LNCAP (cell line): ENCODE measurements at regions not wholly inside any gene's neighbourhood (a gene's known extent, or its start where the extent isn't known, plus 50 kb on each side); places are given as distances from the start of the nearest gene placed in this dataset.

ENCODE experiments used
- CTCF ChIP-seq: fragments of 450-650 bp; IDR thresholded peaks from 2 replicates; pipeline ENCODE4 v1.5.1; 2017; ENCODE audit warnings: mild to moderate bottlenecking

- no peak for TF ChIP-seq CTCF
These were observed 280.3 kb upstream of the ATP5MC3 start for GRCh38 chr2:175461839-175462238.

- TF ChIP-seq CTCF: no peak
These were observed 276.5 kb upstream of the ATP5MC3 start for GRCh38 chr2:175457895-175458448.

DNA sequence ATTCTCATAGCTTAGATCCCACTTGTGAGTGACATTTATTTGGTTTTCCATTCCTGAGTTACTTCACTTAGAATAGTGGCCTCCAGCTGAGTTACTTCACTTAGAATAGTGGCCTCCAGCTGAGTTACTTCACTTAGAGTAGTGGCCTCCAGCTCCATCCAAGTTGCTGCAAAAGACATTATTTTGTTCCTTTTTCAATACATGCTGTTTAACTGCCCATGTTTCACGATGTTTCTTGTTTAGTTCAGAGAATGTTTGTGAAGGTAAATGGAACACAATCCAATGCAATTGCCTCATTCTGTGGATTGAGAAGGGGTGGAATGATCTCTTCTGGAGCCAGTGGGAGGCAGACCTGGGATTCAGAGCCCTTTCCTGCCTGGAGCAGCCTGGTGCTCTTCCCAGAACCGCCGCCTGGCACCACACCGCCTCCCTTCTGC, 273.5 kb upstream of the ATP5MC3 start:
- TF ChIP-seq CTCF: no peak

DNA sequence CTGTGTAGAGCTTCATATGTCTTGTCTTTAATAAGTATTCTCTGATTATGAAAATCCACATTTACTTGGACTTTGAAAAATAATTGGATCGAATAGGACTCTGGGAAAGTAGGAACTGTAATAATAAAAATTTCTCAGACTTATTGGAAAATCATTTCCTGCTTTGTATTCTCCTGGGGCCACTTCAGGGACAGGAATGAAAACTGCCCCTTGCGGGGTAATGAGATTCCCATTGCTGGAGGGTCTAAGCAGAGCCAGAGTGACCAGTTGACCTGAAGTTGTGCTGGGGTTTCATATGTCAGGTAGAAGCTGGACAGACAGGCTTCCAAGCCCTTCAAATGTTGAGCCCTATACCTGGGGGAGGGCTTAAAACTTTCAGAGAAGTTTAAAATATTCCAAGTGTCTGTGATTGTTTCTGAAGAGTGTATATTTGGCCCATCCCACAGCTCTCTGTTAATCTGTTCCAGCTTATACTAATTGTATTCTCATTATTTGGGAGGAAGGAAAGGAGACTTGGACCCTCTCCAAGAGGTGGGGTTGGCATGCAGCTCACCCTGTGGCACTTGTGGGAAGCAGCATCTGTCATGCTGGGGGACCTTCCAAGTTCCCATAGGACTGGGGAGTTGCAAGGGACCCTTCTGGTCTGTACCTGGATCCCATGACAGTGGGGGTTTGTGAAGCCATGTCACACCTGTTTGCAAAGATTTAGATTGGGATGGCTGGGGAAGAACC, 268.7 kb upstream of the ATP5MC3 start:
- TF ChIP-seq CTCF: no peak

GRCh38 chr2:175449616-175450015, 268.1 kb upstream of the ATP5MC3 start:
- no peak for TF ChIP-seq CTCF

DNA sequence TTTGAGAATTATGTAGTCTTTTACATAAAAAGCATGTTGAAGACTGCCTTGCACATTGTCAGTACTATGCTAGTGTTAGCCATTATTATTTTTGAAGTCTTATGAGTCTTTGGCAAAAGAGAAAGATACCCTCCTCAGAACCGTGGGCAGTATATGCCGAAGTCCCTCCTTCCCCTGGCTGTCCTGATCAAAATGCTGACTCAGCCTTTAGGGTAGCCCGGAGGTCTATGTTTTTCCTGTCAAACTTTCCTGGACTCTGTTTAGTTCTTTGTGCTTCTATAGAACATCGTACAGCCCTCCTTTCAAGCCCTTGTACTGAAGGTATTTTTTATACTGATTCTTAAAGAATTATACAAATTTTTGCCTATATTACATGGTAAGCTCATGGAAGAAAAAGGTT, 264.7 kb upstream of the ATP5MC3 start:
- TF ChIP-seq CTCF: no peak

DNA sequence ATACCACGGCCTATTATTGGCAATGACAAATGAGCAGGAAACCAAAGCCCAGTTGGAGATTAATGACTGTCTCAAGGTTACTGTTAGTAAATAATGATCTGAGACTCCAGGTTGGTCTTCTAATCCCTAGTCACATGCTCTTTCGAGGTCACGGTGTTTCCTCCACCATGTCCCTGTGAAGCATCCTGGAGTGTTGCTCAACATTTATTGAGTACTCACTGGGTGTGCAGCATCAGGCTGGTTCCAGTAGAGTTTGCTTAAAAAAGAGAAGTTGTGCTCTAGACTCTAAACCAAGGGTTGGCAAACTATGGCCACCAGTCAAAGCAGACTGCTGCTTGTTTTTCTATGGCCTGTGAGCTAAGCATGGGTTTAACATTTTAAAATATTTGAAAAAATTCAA, 263.8 kb upstream of the ATP5MC3 start:
- no peak for TF ChIP-seq CTCF
